ENCODE measurements at regions not wholly inside any gene's neighbourhood (a gene's known extent, or its start where the extent isn't known, plus 50 kb on each side); places are given as distances from the start of the nearest gene placed in this dataset.
"Not testable (repeated sequence)": the region's sequence is repeated elsewhere in the genome, so short reads cannot be mapped to it uniquely, and the experiment has no call there.

DNA sequence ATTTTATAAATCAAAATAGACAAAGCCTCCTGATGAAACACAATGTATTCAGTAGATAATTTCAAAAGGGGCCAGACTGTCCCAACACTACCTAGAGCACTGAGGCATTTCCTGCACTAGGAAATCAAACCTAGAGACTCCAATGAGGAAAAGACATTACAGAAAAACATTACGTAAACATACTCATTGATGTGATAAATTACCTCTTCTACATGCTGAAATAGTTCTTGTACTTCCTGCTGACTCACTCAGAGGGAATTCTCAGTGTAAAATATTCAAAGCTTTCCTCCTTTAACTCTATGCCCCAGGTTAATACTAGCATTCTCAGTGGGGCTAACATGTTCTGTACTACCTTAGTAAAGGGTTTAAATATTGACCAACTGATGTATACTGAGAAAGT is 178.0 kb downstream of the ESM1 start:
- DNase-seq, result no peak

DNA sequence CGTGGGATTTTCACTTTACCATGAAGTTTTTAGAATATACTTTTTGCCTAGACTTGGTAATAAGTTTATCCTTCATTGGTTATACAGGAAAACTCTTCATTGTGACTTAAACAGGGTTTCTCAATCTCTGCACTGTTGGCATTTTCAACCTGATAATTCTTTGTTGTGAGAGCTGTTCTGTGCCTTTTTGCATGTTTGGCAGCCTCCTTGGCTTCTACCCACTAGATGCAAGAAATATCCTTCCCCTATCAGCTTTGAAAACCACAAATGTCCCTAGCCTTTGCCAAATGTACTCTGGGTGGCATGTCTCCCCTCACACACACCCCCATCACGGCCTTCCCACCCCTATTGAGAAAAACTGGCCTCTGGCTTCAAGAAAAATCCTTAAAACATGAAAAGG is 180.9 kb downstream of the ESM1 start:
- no peak for DNase-seq

DNA sequence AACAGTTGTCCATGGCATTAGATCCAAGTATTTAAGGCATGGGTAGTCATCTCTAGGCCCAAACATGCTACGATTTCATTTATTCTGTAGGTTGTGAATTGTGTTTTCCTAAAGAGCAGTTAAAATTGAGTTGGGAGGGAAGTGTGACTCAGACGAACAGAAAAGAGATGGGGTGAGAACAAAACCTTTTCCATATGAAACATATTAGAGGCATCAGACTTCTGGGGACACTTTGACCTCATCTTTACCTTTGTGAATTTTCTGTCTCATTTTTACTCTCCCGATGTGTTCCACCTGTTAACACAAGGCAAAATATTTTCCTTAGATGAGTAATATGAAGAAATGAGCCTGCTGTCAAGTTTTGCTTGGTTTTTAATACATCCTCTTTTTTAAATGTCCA is 181.3 kb downstream of the ESM1 start:
- no peak for DNase-seq

DNA sequence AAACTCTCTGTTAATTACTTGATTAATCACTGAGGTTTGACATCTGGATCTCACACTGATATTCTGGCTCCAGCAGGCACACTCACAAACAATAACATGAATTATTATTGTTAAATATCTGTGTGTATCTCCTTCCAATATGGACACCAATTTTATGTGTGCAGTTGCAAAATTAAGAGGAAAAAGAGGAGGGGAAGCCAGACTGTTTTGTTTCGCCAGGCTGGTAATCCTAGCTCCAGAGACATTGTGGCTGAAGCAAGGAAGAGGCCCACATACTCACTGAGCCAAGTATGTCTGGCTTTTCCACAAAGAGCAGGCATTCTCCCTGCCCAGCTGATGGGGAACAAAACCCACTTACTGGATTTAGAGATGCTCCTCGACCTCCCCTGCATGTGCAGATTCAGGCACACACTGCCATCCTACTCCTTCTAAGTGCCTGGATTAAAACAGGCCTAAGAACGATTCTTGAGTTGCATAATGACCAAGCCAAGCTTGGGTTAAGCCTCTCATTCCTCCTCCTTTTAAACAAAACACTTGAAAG is 181.9 kb downstream of the ESM1 start:
- no peak for DNase-seq

DNA sequence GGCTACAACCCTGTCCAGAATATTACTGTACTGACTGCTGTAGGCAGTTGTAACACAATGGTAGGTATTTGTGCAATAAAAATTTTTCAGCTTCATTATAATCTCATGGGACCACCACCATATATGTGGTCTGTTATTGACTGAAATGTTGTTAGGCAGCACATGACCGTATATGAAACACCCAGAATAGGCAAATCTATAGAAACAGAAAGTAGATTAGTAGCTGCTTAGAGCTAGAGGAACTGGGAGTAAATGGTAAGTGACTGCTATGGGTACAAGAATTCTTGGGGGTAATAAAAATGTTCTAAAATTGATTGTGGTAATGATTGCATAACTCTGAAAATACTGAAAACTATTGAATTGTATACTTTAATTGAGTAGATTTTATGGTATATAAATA is 185.7 kb downstream of the ESM1 start:
- no peak for DNase-seq

DNA sequence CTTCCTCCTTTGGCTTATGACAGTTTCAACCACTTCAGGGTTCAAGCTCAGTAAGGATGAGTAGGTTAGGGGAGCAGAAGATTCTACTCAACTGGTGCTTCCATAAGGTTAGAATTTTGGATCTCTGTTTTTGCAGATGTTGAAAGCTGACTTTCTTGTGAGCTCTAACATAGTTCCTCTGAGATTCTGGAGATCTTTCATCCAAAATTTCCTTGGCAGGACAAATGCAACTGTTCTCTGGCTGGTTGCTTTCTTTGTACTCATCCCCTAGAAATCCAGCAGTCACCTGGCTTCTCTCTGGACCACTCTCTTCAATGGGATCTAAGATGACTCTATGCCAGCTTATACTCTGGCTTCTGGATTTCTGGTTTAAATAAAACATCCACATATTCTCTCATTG is 189.6 kb downstream of the ESM1 start:
- DNase-seq, result no peak

DNA sequence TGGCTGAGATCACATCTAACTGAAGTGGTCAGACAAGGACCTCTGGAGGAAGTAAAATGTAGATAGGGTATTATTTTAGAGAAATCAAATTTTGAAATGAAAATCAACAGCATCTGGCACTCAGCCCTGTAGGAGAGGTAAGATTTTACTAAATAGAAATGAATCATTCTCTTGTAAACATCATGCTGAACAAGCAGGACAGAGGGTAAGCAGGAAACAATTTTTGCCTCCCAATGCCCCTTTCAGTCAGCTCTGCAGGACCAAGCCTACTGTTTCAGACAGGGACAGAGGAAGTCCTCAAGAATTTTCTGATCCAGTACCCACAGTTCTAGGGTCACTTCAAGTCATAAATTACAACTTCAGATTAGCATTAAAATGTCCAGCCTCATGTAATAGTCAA is 190.1 kb downstream of the ESM1 start:
- no peak for DNase-seq

DNA sequence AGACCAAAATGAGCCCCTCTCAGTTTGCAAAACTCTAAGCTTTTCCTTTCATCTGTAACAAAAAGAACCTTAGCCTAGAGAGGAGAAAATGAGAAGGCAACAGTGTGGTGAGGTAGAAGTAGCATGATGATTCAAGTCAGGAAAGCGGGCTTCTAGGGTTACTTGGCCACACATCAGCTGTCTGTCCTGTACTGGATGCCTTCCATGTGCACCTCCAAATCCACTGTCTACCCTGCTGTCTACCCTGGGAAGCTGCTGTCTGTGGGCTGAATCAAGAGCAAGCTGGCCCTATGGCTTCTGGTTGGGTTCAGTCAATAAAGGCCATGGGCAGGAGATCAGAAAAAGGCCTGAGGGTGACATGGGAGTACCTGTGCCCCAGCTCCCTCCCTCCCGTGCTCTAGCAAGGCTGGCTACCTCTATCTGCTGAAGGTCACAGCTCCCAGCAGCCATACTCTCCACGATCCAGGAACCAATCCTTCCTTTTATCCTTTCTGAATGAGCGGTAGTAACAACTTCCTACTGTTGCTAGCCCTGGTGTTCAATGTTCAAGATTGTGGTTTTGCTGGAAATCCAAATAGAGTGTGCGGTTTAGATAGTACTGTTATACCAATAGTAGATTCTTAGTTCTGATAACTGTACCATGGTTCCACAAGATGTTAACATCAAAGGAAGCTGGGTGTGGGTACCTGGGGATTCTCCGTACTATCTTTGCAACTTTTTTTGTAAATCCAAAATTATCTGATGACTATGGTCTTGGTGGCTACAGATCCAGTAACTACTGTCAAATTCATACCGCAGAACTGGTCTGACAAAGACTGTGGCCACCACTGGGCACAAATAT is 191.0 kb downstream of the ESM1 start:
- no peak for DNase-seq

DNA sequence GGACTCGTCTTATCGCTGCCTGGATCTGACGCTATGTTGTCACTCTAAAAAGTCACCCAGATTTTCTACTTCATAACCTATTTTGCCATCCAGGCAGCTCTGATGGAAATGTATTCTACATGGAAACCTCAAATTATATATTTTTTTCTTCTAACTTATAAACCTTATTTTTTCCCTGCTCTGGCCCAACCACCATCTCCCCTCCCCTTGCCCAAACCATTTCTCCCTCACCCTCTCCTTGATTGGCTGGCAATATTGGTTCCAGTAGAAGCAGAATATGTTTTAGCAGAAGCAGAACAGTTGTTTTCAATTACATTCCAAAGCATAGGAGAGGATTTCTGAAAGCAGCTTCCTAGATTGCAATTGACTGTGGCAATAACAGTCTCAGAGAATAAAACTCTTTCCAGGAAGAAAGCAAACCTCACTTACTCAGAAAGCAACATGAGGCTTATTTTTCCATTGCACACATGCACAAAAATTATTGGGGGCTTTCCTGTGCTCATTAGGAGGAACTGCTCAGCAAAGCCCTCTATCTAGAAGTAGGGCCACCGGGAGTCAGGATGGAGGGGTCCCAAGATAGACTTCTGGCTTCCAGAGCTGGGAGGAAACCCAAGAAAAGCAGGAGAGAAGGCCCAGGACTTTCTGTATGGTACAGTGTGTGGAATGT is 191.8 kb downstream of the ESM1 start:
- DNase-seq, result no peak

DNA sequence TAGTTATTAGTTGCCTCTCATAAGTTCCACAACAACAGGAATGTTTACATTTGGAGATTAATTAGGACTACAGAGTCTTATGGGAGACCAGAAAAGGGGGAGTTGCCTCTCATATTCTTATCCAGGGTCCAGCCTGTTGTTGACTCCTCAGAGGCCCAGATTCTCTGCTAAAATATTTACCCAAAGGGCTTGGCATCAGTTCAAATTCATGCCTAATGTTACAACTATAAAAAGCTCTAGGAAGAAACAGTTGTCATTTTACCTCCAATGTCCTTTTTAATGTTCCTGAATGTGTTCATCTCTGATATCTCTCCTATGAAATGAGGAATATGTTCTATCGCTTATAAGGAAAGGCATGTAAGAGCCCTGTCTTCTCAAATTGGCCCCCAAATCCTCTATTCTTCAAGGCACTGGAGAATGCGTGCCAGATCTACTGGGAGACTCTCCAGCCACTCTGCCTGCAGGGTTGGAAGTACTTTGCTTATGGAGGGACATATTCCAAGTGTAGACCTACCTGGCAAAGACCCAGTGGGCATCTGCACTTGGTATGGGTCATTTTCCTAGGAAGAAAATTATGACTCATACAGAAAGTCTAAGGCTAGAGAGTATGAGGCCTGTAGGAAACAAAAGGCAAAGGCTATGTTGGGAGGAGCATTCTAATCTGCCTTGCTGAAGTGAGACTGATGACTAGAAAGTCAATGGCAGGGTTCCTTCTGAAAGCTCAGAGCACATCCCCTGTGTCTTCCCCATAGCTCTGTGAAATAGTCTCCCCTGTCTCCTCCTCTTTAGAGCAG is 192.6 kb downstream of the ESM1 start:
- DNase-seq, result no peak

DNA sequence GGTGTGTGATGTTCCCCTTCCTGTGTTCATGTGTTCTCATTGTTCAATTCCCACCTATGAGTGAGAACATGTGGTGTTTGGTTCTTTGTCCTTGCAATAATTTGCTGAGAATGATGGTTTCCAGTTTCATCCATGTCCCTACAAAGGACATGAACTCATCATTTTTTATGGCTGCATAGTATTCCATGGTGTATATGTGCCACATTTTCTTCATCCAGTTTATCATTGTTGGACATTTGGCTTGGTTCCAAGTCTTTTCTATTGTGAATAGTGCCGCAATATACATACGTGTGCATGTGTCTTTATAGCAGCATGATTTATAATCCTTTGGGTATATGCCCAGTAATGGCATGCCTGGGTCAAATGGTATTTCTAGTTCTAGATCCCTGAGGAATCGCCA is 197.5 kb downstream of the ESM1 start:
- not testable (repeated sequence) for DNase-seq

DNA sequence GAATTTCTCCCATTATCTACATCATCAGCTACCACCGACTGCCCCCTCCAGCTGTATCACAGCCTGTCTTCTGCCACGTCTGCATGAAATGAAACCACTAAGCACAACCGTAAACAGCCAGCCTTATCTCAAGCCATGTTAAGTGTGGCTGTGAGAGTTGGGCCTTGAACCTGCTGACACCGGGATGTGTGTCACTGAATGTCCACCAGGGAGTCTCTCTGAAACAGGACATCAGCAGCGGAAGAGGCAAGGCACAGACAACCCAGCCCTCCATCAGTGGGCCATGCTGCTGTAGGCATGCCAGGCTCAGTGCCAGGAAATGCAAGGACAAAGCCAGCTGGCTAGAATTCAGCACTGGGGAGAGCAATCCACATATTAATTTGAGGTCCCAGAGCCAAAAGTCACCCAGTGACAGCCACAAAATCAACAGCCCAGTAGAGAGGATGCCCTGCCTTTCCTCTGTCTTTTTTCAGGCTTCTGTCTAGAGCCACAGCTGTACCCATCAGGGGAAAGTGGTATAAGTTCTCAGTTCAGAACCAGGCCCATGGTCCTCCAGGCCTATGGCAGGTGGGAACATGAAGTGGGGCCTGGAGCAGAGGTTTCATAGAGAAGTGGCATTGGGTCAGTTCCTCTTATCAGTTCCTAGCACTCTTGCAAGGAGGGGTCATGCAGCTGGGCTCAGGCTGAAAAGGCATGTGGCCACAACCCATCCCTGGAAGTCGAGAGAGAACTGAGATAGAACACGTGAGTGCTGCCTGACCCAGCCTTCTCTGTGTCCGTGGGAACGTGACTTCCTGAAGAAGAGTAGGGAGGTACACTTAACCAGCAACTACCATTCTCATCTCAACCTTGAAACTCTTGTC is 199.4 kb downstream of the ESM1 start:
- DNase-seq, result no peak

DNA sequence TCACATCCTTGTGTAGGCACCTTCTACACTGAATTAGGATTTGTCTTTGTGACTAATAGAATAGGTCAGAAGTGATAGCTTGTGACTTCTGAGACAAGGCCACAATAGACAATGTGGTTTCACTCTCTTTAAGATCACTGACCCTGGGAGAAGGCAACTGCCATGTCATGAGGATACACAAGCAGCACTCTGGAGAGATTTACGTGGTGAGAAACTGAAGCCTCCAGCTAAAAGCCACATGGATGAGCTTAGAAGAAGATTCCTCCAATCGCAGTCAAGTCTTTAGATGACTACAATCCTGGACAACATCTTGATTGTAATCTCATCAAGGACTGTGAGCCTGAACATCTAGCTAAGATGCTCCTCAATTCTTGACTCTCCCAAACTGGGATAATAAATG is 206.6 kb downstream of the ESM1 start:
- DNase-seq, result no peak

DNA sequence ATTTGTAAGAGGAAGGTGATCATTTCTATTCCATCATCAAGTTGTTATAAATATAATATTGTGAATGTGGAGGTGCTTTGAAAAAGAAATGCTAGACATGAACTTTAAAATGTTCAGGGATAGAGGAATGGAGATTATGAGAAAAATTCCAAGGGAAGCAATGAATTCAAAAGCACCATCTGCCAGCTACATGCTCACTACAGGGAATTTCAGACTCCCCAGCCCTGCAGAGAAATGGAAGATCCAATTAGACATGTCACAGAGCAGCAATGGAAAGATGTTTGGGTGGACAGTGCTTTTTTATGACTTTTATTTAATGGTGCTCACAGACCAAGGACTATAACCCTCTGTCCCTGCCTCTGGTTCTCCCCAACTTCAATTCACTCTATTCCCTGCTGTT is 209.7 kb downstream of the ESM1 start:
- DNase-seq, result no peak

DNA sequence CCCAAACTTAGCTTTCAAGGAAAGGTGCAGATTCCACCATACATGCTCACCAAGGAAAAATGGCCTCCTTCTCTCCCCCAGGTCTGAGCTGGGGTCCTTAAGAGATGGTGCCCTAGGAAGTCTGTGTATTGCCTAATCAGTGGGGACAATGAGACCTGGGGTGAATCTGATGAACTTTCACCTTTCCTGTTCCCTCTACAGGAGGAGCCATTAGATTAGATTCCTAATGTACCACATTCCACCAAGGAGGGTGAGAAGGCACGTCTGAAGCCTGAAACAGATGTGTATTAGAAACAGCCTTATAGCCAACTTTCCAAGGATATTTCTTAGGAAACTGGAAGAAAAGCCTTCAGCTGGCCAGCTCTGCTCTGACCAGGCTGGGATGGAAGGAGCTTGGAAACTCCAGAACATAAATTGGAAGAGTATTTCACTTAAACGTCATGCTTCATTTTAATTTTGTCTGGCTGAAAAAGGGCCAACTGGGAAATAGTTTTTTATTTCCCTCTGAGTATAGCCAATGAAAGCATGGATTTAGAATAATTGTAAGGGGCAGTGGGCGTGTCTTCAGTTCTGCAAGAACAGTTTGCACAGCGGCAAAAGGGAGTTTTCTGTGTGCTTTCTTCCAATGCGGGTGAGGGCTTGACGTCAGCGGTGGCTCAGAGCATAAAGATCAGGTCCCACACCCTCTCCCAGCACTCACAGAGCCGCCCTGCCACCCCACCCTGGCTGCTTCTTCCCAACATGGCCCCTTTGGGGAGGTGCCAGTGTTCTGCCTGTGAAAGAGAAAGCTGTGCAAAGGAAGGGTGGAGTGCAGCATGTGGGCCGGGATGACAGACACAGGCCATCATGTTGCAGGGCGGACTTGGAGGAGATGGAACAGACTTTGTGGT is 210.9 kb downstream of the ESM1 start:
- DNase-seq, result no peak

DNA sequence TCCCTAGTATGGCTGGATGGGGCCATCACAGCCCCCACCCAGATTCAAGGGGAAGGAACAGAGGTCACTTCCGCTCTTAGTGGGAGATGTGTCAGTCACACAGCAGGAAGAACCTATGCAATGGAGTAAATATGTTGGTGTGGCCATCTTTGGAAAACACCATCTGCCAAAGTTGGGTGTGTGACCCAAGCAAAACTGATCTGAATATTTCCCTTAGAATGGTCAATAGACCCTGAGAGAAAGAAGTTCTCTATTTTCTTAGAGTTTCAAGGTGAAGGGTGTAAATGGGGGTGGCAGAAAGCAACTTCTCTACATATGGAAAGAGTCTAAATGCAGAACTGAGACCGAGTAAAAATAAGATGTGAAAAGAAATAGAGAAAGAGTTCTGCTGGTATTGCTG is 212.7 kb downstream of the ESM1 start:
- DNase-seq, result no peak

DNA sequence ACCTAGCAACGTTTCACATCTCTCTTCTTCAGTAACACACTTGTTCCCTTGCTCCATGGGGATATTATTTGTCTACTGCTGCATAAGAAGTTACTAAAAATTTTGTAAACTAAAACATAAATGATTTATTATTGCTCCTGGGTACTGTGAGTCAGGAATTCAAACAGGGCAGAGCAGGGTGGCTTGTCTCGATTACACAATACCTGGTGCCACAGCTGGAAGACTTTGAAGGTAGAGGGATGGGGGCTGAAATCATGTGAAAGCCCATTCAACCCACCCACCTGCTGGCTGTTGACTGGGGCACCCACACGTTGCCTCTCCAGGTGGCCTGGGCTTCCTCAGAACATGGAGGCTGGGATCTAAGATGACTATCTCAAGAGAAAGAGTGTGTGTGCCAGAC is 213.2 kb downstream of the ESM1 start:
- DNase-seq, result no peak

DNA sequence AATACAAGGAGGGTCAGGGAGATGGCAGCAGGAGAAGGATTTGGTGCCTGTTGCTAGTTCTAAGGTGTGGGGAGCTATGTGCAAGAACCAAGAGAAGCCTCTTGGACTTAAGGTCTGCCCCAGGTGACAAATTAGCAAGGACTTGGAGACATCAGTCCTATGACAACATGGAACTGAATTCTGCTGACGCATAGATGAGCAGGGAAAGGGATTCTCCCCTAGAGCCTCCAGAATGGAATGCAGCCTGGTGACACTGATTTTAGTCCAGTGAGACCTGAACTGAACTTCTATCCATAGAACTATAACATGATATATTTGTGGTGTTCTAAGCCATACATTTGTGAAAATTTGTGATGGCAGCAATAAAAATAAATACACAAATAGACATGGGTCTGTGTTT is 215.6 kb downstream of the ESM1 start:
- DNase-seq, result no peak

DNA sequence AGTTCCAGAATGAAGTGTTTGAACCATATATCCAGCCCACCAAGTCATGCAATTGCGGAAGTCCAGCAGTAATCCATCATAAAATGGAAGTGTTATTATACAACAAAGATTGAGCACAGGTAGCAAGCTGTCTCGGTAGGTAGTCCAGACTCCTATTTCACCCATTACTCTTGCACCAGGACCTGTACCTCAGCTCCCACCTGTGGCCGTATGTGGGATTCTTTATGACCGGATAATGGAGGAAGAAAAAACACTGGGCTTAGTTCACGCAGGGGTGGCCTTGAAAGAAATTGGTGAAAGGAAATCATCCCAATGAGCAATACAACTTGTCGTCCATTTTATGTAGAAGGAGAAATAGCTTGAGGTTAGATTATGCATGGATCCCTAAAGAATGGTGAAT is 216.3 kb downstream of the ESM1 start:
- no peak for DNase-seq

DNA sequence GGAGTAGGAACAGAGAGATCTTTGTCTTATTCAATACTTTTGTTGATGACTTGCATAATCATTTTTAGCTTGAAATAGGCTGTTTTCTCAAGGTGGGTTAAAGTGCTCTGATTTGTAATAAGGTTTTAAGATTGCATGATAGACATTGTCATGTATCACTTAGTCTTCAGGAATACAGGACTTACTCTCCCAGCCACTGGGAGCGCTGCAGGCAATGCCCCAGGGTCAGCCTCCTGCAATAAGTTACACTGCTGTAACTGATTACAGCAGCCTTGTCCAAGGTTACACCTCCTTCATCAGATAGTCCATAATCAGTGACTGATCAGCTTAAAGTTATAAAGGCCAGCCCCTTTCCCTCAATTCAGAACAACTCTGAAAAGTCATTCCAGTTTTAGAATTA is 218.6 kb downstream of the ESM1 start:
- DNase-seq, result no peak

Measured in Kasumi-1 (cell line).